ENCODE measurements at regions not wholly inside any gene's neighbourhood (a gene's known extent, or its start where the extent isn't known, plus 50 kb on each side); places are given as distances from the start of the nearest gene placed in this dataset.

DNA sequence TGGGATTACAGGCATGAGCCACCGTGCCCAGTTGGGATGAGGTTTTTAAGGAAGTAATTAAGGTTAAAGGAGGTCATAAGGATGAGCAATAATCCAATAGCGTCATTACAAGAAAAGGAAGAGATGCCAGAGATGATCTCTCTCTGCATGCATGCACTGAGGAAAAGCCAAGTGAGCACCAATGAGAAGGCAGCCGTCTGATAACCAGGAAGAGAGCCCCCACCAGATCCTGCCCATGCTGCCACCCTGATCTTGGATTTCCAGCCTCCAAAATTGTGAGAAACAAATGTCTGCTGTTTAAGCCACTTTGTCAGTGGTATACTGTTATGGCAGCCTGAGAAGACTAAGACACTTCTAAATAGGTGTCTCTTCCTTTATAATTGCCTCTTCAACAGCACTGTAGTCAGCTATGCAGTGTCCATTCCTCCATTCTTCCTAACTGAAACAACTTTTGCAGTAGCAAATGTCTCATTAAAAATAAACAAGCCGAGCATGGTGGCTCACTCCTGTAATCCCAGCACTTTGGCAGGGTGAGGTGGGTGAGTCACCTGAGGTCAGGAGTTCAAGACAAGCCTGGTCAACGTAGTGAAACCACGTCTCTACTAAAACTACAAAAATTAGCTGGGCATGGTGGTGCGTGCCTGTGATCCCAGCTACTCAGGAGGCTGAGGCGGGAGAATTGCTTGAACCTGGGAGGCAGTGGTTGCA is 216.2 kb upstream of the RUNX1 start:
- no peak for TF ChIP-seq RAD21 (IDR thresholded peaks at IDR 0.05; ENCODE audit: low read depth)
- no peak for TF ChIP-seq CEBPB (IDR thresholded peaks at IDR 0.05)
- TF ChIP-seq, protein P1, sequence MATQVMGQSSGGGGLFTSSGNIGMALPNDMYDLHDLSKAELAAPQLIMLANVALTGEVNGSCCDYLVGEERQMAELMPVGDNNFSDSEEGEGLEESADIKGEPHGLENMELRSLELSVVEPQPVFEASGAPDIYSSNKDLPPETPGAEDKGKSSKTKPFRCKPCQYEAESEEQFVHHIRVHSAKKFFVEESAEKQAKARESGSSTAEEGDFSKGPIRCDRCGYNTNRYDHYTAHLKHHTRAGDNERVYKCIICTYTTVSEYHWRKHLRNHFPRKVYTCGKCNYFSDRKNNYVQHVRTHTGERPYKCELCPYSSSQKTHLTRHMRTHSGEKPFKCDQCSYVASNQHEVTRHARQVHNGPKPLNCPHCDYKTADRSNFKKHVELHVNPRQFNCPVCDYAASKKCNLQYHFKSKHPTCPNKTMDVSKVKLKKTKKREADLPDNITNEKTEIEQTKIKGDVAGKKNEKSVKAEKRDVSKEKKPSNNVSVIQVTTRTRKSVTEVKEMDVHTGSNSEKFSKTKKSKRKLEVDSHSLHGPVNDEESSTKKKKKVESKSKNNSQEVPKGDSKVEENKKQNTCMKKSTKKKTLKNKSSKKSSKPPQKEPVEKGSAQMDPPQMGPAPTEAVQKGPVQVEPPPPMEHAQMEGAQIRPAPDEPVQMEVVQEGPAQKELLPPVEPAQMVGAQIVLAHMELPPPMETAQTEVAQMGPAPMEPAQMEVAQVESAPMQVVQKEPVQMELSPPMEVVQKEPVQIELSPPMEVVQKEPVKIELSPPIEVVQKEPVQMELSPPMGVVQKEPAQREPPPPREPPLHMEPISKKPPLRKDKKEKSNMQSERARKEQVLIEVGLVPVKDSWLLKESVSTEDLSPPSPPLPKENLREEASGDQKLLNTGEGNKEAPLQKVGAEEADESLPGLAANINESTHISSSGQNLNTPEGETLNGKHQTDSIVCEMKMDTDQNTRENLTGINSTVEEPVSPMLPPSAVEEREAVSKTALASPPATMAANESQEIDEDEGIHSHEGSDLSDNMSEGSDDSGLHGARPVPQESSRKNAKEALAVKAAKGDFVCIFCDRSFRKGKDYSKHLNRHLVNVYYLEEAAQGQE (IDR thresholded peaks at IDR 0.05; ENCODE audit: low read depth), result no peak
- no peak for TF ChIP-seq EP300 (IDR thresholded peaks at IDR 0.05; ENCODE audit: borderline replicate concordance)
- TF ChIP-seq CREB1 (IDR thresholded peaks at IDR 0.05; ENCODE audit: low read depth), result no peak

All from Ishikawa (cell line).